Ishikawa (cell line): ENCODE measurements at regions not wholly inside any gene's neighbourhood (a gene's known extent, or its start where the extent isn't known, plus 50 kb on each side); places are given as distances from the start of the nearest gene placed in this dataset.

Experiments
- CEBPB ChIP-seq: IDR thresholded peaks from 2 replicates; pipeline ENCODE4 v1.6.1; 2012
- CREB1 ChIP-seq: IDR thresholded peaks from 2 replicates; pipeline ENCODE4 v1.6.1; 2012; ENCODE audit warnings: low read depth
- EGR1 ChIP-seq: IDR thresholded peaks from 2 replicates; pipeline ENCODE4 v1.6.1; 2012
- EP300 ChIP-seq: IDR thresholded peaks from 2 replicates; pipeline ENCODE4 v1.6.1; 2012; ENCODE audit warnings: borderline replicate concordance
- NFIC ChIP-seq: IDR thresholded peaks from 2 replicates; pipeline ENCODE4 v1.6.1; 2012
- RAD21 ChIP-seq: IDR thresholded peaks from 2 replicates; pipeline ENCODE4 v1.6.1; 2012; ENCODE audit warnings: low read depth
- TAF1 ChIP-seq: IDR thresholded peaks from 2 replicates; pipeline ENCODE4 v1.6.1; 2012; ENCODE audit warnings: low read depth, mild to moderate bottlenecking
- TCF12 ChIP-seq: IDR thresholded peaks from 2 replicates; pipeline ENCODE4 v1.6.1; 2012; ENCODE audit warnings: low read depth
- ZBTB7A ChIP-seq: IDR thresholded peaks from 2 replicates; pipeline ENCODE4 v1.6.1; 2012; ENCODE audit warnings: low read depth
- TF ChIP-seq, protein P1 (sequence below): IDR thresholded peaks from 2 replicates; pipeline ENCODE4 v1.6.1; 2012; ENCODE audit warnings: low read depth, mild to moderate bottlenecking
- TF ChIP-seq, protein P2 (sequence below): IDR thresholded peaks from 2 replicates; pipeline ENCODE4 v1.6.1; 2012
- TF ChIP-seq, protein P3 (sequence below): IDR thresholded peaks from 2 replicates; pipeline ENCODE4 v1.6.1; 2012

DNA sequence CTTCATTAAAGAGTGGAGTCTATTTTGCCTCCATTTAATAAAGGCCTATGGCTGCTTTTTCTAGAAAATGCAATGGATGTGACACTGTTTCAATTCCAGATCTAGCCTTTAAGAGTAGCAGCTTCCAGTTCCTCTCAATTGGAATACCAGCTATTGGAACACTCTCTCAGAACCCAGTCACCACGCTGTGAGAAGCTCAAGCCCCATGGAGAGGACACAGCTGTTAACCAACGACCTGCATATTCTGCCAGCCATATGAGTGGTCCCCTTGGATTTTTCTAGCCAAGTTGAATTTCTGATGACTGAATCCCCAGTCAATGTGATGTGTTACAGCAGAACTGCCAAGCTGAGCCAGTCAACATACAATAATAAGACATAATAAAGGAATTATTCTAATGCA is 131.8 kb downstream of the TMTC3 start:
- no peak for TF ChIP-seq ZBTB7A
- no peak for TF ChIP-seq CEBPB
- TF ChIP-seq NFIC: no peak
- no peak for TF ChIP-seq TAF1
- TF ChIP-seq TCF12: no peak
- TF ChIP-seq RAD21: no peak
- no peak for TF ChIP-seq CREB1
- TF ChIP-seq, protein P1, sequence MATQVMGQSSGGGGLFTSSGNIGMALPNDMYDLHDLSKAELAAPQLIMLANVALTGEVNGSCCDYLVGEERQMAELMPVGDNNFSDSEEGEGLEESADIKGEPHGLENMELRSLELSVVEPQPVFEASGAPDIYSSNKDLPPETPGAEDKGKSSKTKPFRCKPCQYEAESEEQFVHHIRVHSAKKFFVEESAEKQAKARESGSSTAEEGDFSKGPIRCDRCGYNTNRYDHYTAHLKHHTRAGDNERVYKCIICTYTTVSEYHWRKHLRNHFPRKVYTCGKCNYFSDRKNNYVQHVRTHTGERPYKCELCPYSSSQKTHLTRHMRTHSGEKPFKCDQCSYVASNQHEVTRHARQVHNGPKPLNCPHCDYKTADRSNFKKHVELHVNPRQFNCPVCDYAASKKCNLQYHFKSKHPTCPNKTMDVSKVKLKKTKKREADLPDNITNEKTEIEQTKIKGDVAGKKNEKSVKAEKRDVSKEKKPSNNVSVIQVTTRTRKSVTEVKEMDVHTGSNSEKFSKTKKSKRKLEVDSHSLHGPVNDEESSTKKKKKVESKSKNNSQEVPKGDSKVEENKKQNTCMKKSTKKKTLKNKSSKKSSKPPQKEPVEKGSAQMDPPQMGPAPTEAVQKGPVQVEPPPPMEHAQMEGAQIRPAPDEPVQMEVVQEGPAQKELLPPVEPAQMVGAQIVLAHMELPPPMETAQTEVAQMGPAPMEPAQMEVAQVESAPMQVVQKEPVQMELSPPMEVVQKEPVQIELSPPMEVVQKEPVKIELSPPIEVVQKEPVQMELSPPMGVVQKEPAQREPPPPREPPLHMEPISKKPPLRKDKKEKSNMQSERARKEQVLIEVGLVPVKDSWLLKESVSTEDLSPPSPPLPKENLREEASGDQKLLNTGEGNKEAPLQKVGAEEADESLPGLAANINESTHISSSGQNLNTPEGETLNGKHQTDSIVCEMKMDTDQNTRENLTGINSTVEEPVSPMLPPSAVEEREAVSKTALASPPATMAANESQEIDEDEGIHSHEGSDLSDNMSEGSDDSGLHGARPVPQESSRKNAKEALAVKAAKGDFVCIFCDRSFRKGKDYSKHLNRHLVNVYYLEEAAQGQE: no peak
- TF ChIP-seq, protein P2, sequence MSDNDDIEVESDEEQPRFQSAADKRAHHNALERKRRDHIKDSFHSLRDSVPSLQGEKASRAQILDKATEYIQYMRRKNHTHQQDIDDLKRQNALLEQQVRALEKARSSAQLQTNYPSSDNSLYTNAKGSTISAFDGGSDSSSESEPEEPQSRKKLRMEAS: no peak
- no peak for TF ChIP-seq EGR1
- no peak for TF ChIP-seq EP300
- TF ChIP-seq, protein P3, sequence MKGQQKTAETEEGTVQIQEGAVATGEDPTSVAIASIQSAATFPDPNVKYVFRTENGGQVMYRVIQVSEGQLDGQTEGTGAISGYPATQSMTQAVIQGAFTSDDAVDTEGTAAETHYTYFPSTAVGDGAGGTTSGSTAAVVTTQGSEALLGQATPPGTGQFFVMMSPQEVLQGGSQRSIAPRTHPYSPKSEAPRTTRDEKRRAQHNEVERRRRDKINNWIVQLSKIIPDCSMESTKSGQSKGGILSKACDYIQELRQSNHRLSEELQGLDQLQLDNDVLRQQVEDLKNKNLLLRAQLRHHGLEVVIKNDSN: no peak
